Aorta (tissue), 5 donors: ENCODE measurements at regions not wholly inside any gene's neighbourhood (a gene's known extent, or its start where the extent isn't known, plus 50 kb on each side); places are given as distances from the start of the nearest gene placed in this dataset.

Experiments
- ATAC-seq: fragments of 200-7000 bp; cut with Tn5 transposase; one replicate; pipeline ENCODE4 v1.9.1; 2022; ENCODE audit warnings: moderate library complexity; ENCODE audit not compliant: low FRiP score
- DNase-seq, 2 donors: peaks; one replicate each; pipeline ENCODE4 v3.0.0-alpha.2; 2020
- H3K27ac ChIP-seq, 2 donors: one replicate each; pipeline ENCODE4 v1.5.1; 2013; ENCODE audit warnings: low read length in 2 of 2, mild to moderate bottlenecking in 2 of 2, moderate library complexity in 2 of 2, control low read depth in 1 of 2, inconsistent platforms in 1 of 2, low read depth in 1 of 2
- H3K27me3 ChIP-seq, 2 donors: one replicate each; pipeline ENCODE4 v1.6.1; 2013; ENCODE audit warnings: control low read depth in 1 of 2, low read length in 1 of 2, mild to moderate bottlenecking in 1 of 2, moderate library complexity in 1 of 2; ENCODE audit not compliant: insufficient read depth in 2 of 2, control insufficient read depth in 1 of 2
- H3K36me3 ChIP-seq, 2 donors: one replicate each; pipeline ENCODE4 v1.6.1; 2013; ENCODE audit warnings: control low read depth in 1 of 2, low read length in 1 of 2, mild to moderate bottlenecking in 1 of 2; ENCODE audit not compliant: insufficient read depth in 2 of 2, control insufficient read depth in 1 of 2
- H3K4me1 ChIP-seq, 2 donors: one replicate each; pipeline ENCODE4 v1.6.1; 2013; ENCODE audit warnings: low read length in 2 of 2, control low read depth in 1 of 2, mild to moderate bottlenecking in 1 of 2, moderate library complexity in 1 of 2; ENCODE audit not compliant: insufficient read depth in 2 of 2, control insufficient read depth in 1 of 2
- H3K4me3 ChIP-seq, 2 donors: one replicate each; pipeline ENCODE4 v1.5.1; 2013; ENCODE audit warnings: low read length in 2 of 2, control low read depth in 1 of 2, mild to moderate bottlenecking in 1 of 2
- H3K9me3 ChIP-seq: one replicate; pipeline ENCODE4 v1.6.1; 2013; ENCODE audit warnings: mild to moderate bottlenecking, low read length; ENCODE audit not compliant: control insufficient read depth
- WGBS, 2 donors: extraction: QIAGEN DNeasy Blood & Tissue Kit; methylation state at CpG; one replicate each; pipeline ENCODE4 v1.1.7; 2013; 5-methylcytosine and 5-hydroxymethylcytosine counted together
- intact Hi-C, 2 donors: fragments of 100-400 bp; cut with DNase I; formaldehyde crosslinking; loops; one replicate each; pipeline versions ENCODE4 v1.14.2 to v1.15.0; 2022
- microRNA-seq, 2 donors: library from miRNA; unstranded; fragments of <30 nt; microRNA quantifications; one replicate each; pipeline ENCODE4 v1.2.0, GENCODE V29; 2020
- donor health status: healthy with polysubstance abuse.
- donor health status: Bipolar disorder and iron deficiency.
- donor health status: DM: no; HTN: no; CAD: no.
- donor health status: DM: no; HTN: no; CAD: no.
- donor health status: DM: yes; HTN: yes; CAD: no.

GRCh38 chr9:93731963-93732362 is 155.6 kb downstream of the PHF2 start:
- DNase-seq (no peak), ATAC-seq (no peak)
- no peaks in the 10 kb centered on the region for H3K27me3 ChIP-seq
- intact Hi-C loops: no loop called here
- peaks cover 3% of the 10 kb centered on the region for H3K9me3 ChIP-seq
- no peak overlapping the region for H3K4me3 ChIP-seq
- H3K27ac ChIP-seq: no peak overlapping the region
- H3K4me1 ChIP-seq: no peaks in the 10 kb centered on the region
- 58 to 75% methylated on average over 1 of the region's 1 CpG for WGBS, 2 donors
- no peaks in the 10 kb centered on the region for H3K36me3 ChIP-seq

GRCh38 chr9:93730648-93731047 is 154.3 kb downstream of the PHF2 start:
- ATAC-seq (no peak), DNase-seq (no peak)
- Histone ChIP-seq H3K27ac (no peak overlapping the region), H3K9me3 (peaks cover 3% of the 10 kb centered on the region), H3K36me3 (no peaks in the 10 kb centered on the region), H3K4me1 (no peaks in the 10 kb centered on the region), H3K27me3 (no peaks in the 10 kb centered on the region), H3K4me3 (no peak overlapping the region)
- WGBS, 2 donors: 3 to 8% methylated on average over 8 of the region's 8 CpGs
- intact Hi-C loops: no loop called here

GRCh38 chr9:93730217-93730616 is 153.8 kb downstream of the PHF2 start:
- 33 to 39% methylated on average over 11 of the region's 11 CpGs for WGBS, 2 donors
- no peak overlapping the region for H3K27ac ChIP-seq
- H3K4me3 ChIP-seq: no peak overlapping the region
- H3K36me3 ChIP-seq: no peaks in the 10 kb centered on the region
- H3K27me3 ChIP-seq: no peaks in the 10 kb centered on the region
- H3K4me1 ChIP-seq: no peaks in the 10 kb centered on the region
- intact Hi-C loops: no loop called here
- ATAC-seq (no peak), DNase-seq (no peak)
- H3K9me3 ChIP-seq: peaks cover 3% of the 10 kb centered on the region

Small RNAs in the stretch of these regions (microRNA-seq; reads per million reads assigned to microRNA genes)
- 0 reads per million in 2 donors for gene MIR4291
